ENCODE measurements at regions not wholly inside any gene's neighbourhood (a gene's known extent, or its start where the extent isn't known, plus 50 kb on each side); places are given as distances from the start of the nearest gene placed in this dataset.

GRCh38 chr10:14416308-14416700 lies 85.6 kb upstream of the FRMD4A start:
- no peak for TF ChIP-seq CHD2 (IDR thresholded peaks at IDR 0.05; ENCODE audit: low read length)
- no peak for TF ChIP-seq JUND (IDR thresholded peaks at IDR 0.05; ENCODE audit: low read length)
- no peak for TF ChIP-seq CTCF (IDR thresholded peaks at IDR 0.05; ENCODE audit: control extremely low read depth in 1 of 3, insufficient read depth in 1 of 3, low read depth in 1 of 3, low read length in 3 of 3)
- TF ChIP-seq RFX5 (IDR thresholded peaks at IDR 0.05; ENCODE audit: borderline replicate concordance, low read depth, low read length) = no peak
- no peak for TF ChIP-seq HDAC2 (IDR thresholded peaks at IDR 0.05; ENCODE audit: borderline replicate concordance in 1 of 2, low read depth in 2 of 2, low read length in 2 of 2)
- no peak for TF ChIP-seq EZH2 (IDR thresholded peaks at IDR 0.05; ENCODE audit: low read depth, low read length, severe bottlenecking)

Data from H1 (cell line).